ENCODE measurements at regions not wholly inside any gene's neighbourhood (a gene's known extent, or its start where the extent isn't known, plus 50 kb on each side); places are given as distances from the start of the nearest gene placed in this dataset.
"Not testable (repeated sequence)": the region's sequence is repeated elsewhere in the genome, so short reads cannot be mapped to it uniquely, and the experiment has no call there.

- DNase-seq (ENCODE audit: low spot score) = no peak
- in situ Hi-C loops (cut with MboI; ENCODE audit: low sequenced_read_pairs, unreplicated experiment) = no loop called here
- no peak for TF ChIP-seq CTCF (IDR thresholded peaks at IDR 0.05; ENCODE audit: borderline replicate concordance, control extremely low read depth, extremely low read depth, insufficient read depth, missing control alignments)
These were observed 50.9 kb upstream of the PTPDC1 start for GRCh38 chr9:94033383-94033782.

- in situ Hi-C loops (cut with MboI; ENCODE audit: low sequenced_read_pairs, unreplicated experiment) = no loop called here
- no peak for DNase-seq (ENCODE audit: low spot score)
- no peak for TF ChIP-seq CTCF (IDR thresholded peaks at IDR 0.05; ENCODE audit: borderline replicate concordance, control extremely low read depth, extremely low read depth, insufficient read depth, missing control alignments)
These were observed 52.3 kb upstream of the PTPDC1 start for GRCh38 chr9:94031946-94032345.

GRCh38 chr9:94031380-94031779 lies 52.9 kb upstream of the PTPDC1 start:
- in situ Hi-C loops (cut with MboI; ENCODE audit: low sequenced_read_pairs, unreplicated experiment) = no loop called here
- TF ChIP-seq CTCF (IDR thresholded peaks at IDR 0.05; ENCODE audit: borderline replicate concordance, control extremely low read depth, extremely low read depth, insufficient read depth, missing control alignments) = no peak
- DNase-seq (ENCODE audit: low spot score) = no peak

GRCh38 chr9:94030318-94031179 lies 53.7 kb upstream of the PTPDC1 start:
- in situ Hi-C loops (cut with MboI; ENCODE audit: low sequenced_read_pairs, unreplicated experiment) = no loop called here
- no peak for TF ChIP-seq CTCF (IDR thresholded peaks at IDR 0.05; ENCODE audit: borderline replicate concordance, control extremely low read depth, extremely low read depth, insufficient read depth, missing control alignments)
- peak; percentile 94 for DNase-seq (ENCODE audit: low spot score)

GRCh38 chr9:94029932-94030317 lies 54.3 kb upstream of the PTPDC1 start:
- no peak for TF ChIP-seq CTCF (IDR thresholded peaks at IDR 0.05; ENCODE audit: borderline replicate concordance, control extremely low read depth, extremely low read depth, insufficient read depth, missing control alignments)
- in situ Hi-C loops (cut with MboI; ENCODE audit: low sequenced_read_pairs, unreplicated experiment) = no loop called here
- no peak for DNase-seq (ENCODE audit: low spot score)

- DNase-seq (ENCODE audit: low spot score) = no peak
- TF ChIP-seq CTCF (IDR thresholded peaks at IDR 0.05; ENCODE audit: borderline replicate concordance, control extremely low read depth, extremely low read depth, insufficient read depth, missing control alignments) = no peak
- in situ Hi-C loops (cut with MboI; ENCODE audit: low sequenced_read_pairs, unreplicated experiment) = no loop called here
These were observed 57.4 kb upstream of the PTPDC1 start for GRCh38 chr9:94026816-94027215.

GRCh38 chr9:94022476-94022875 lies 61.8 kb upstream of the PTPDC1 start:
- in situ Hi-C loops (cut with MboI; ENCODE audit: low sequenced_read_pairs, unreplicated experiment); DNase-seq (ENCODE audit: low spot score): not testable (repeated sequence)

GRCh38 chr9:94020836-94021235 lies 63.4 kb upstream of the PTPDC1 start:
- DNase-seq (ENCODE audit: low spot score); in situ Hi-C loops (cut with MboI; ENCODE audit: low sequenced_read_pairs, unreplicated experiment): not testable (repeated sequence)

Data from GM13976 (cell line).